ENCODE measurements at regions not wholly inside any gene's neighbourhood (a gene's known extent, or its start where the extent isn't known, plus 50 kb on each side); places are given as distances from the start of the nearest gene placed in this dataset.

DNA sequence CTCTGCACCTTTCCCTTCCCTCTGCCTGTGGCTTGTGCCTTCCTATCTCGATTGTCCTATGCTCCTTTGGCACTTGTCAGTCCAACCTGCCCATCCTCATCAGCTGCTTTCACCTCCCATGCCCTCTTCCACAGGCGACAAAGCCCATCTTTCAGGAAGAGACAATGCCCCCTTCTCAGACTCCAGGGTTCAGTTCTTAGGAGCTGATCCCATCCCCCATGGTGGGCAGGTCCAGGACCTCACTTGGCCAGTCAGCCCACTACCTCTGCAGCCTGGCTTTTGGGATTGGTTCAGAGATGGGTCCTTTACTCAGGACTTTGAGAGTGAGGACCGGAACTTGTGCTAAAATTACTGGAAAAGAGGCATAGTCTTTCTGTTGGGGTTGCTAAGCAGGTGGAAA lies 74.0 kb upstream of the NANOS1 start:
- Histone ChIP-seq H3K9me2 (replicated peaks; ENCODE audit: insufficient read depth, low read length) (no peaks in the 10 kb centered on the region), H3K27ac (ENCODE audit: low read depth, low read length) (no peak overlapping the region), H3K4me3 (ENCODE audit: insufficient read depth, low read length, poor library complexity, severe bottlenecking) (no peak overlapping the region), H3K79me2 (ENCODE audit: insufficient read depth, low read length) (no peaks in the 10 kb centered on the region), H3K9ac (ENCODE audit: low read length) (no peak overlapping the region), H3K4me2 (ENCODE audit: low read depth, low read length, poor library complexity, severe bottlenecking) (no peak overlapping the region), H3K36me3 (ENCODE audit: low read length) (no peaks in the 10 kb centered on the region), H2AFZ (ENCODE audit: low read depth, low read length, severe bottlenecking) (no peak overlapping the region), H3F3A (ENCODE audit: insufficient read depth) (no peaks in the 10 kb centered on the region), H3K9me3 (ENCODE audit: insufficient read depth, low read length) (no peaks in the 10 kb centered on the region), H4K20me1 (ENCODE audit: low read depth, low read length) (no peaks in the 10 kb centered on the region), H3K27me3 (ENCODE audit: low read length) (no peaks in the 10 kb centered on the region)
- no peak for TF ChIP-seq EZH2phosphoT487 (conservative IDR thresholded peaks at IDR 0.05; ENCODE audit: low read length)
- TF ChIP-seq, protein P1, sequence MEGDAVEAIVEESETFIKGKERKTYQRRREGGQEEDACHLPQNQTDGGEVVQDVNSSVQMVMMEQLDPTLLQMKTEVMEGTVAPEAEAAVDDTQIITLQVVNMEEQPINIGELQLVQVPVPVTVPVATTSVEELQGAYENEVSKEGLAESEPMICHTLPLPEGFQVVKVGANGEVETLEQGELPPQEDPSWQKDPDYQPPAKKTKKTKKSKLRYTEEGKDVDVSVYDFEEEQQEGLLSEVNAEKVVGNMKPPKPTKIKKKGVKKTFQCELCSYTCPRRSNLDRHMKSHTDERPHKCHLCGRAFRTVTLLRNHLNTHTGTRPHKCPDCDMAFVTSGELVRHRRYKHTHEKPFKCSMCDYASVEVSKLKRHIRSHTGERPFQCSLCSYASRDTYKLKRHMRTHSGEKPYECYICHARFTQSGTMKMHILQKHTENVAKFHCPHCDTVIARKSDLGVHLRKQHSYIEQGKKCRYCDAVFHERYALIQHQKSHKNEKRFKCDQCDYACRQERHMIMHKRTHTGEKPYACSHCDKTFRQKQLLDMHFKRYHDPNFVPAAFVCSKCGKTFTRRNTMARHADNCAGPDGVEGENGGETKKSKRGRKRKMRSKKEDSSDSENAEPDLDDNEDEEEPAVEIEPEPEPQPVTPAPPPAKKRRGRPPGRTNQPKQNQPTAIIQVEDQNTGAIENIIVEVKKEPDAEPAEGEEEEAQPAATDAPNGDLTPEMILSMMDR (IDR thresholded peaks at IDR 0.05; ENCODE audit: insufficient read depth, low read length, poor library complexity, severe bottlenecking): no peak

DNA sequence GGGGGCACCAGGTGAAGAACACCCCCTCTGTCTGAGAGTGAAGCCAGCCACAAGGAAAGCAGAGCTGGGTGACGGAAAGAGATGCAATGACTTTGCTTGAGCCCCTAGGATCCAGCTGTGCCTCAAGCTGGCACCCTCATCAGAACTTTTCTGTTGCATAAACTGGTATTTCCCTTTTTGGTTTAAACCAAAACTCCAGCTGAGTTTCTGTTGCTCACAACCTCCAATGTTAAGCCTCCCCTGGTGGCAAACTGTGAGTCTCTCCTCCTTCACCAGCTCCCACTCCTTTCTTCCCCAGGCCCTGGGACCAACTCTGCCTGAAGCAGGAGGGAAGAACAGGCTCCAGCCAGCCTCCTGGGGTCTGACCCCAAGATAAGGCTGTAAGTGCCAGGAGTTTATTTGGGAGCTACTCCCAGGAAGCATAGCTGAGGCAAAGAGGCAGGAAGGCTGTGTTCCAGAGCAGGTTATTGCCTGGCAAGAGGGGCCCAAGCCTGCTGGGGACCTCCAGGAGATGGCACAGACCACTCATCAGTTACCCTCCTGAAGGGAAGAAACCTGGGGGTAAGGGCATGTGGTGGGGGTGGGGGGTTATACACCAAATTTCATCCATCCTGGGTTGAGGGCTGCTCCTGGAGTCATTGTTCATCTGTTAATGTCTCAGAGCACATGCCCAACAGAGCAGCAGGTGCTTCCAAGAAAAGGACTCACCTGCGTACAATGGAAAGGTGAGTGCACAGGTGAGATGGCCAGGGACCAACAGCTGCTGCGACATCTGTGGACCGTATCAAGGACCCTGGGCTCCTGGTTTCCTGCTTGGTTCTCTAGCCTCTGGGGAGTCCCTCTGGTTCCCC lies 73.3 kb upstream of the NANOS1 start:
- Histone ChIP-seq H3K27ac (ENCODE audit: low read depth, low read length) (no peak overlapping the region), H3F3A (ENCODE audit: insufficient read depth) (no peaks in the 10 kb centered on the region), H2AFZ (ENCODE audit: low read depth, low read length, severe bottlenecking) (no peak overlapping the region), H3K9ac (ENCODE audit: low read length) (no peak overlapping the region), H3K9me3 (ENCODE audit: insufficient read depth, low read length) (no peaks in the 10 kb centered on the region), H3K4me3 (ENCODE audit: insufficient read depth, low read length, poor library complexity, severe bottlenecking) (no peak overlapping the region), H4K20me1 (ENCODE audit: low read depth, low read length) (no peaks in the 10 kb centered on the region), H3K9me2 (replicated peaks; ENCODE audit: insufficient read depth, low read length) (no peaks in the 10 kb centered on the region), H3K4me2 (ENCODE audit: low read depth, low read length, poor library complexity, severe bottlenecking) (no peak overlapping the region), H3K36me3 (ENCODE audit: low read length) (no peaks in the 10 kb centered on the region), H3K79me2 (ENCODE audit: insufficient read depth, low read length) (no peaks in the 10 kb centered on the region), H3K27me3 (ENCODE audit: low read length) (no peaks in the 10 kb centered on the region)
- TF ChIP-seq EZH2phosphoT487 (conservative IDR thresholded peaks at IDR 0.05; ENCODE audit: low read length): no peak
- TF ChIP-seq, protein P1 (IDR thresholded peaks at IDR 0.05; ENCODE audit: insufficient read depth, low read length, poor library complexity, severe bottlenecking): no peak

DNA sequence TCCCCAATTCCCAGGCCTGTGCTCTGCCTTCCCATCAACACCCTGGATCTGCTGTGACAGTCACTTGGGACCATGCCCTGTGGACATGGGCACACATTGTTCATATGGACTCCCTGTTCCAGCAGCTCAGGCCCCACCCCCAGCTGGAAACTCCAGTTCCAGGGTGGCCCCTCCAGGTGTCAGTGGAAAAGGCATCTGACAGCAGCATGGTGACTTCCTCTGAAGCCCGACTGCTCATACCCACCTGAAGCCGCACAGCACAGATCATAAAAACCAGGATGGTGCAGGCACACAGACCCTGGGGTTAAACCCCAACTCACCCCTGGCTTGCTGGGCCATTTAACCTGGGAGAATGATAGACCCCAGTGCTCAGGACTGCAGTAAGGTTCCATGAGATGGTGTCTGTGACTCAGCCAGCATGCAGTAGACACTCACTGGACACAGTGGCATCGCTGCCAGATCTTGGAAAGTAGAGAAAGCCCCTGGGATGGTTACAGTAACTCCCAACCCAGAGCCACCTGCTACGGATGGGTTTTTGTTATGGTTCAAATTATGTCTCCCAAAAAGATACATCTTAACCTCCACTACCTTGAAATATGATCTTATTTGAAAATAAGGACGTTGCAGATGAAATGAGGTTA lies 72.6 kb upstream of the NANOS1 start:
- Histone ChIP-seq H3K27me3 (ENCODE audit: low read length) (no peaks in the 10 kb centered on the region), H3K36me3 (ENCODE audit: low read length) (no peaks in the 10 kb centered on the region), H3K27ac (ENCODE audit: low read depth, low read length) (no peak overlapping the region), H2AFZ (ENCODE audit: low read depth, low read length, severe bottlenecking) (no peak overlapping the region), H3K4me2 (ENCODE audit: low read depth, low read length, poor library complexity, severe bottlenecking) (no peak overlapping the region), H4K20me1 (ENCODE audit: low read depth, low read length) (no peaks in the 10 kb centered on the region), H3K9me3 (ENCODE audit: insufficient read depth, low read length) (no peaks in the 10 kb centered on the region), H3K9ac (ENCODE audit: low read length) (no peak overlapping the region), H3K9me2 (replicated peaks; ENCODE audit: insufficient read depth, low read length) (no peaks in the 10 kb centered on the region), H3K79me2 (ENCODE audit: insufficient read depth, low read length) (no peaks in the 10 kb centered on the region), H3F3A (ENCODE audit: insufficient read depth) (no peaks in the 10 kb centered on the region), H3K4me3 (ENCODE audit: insufficient read depth, low read length, poor library complexity, severe bottlenecking) (no peak overlapping the region)
- TF ChIP-seq EZH2phosphoT487 (conservative IDR thresholded peaks at IDR 0.05; ENCODE audit: low read length): no peak

DNA sequence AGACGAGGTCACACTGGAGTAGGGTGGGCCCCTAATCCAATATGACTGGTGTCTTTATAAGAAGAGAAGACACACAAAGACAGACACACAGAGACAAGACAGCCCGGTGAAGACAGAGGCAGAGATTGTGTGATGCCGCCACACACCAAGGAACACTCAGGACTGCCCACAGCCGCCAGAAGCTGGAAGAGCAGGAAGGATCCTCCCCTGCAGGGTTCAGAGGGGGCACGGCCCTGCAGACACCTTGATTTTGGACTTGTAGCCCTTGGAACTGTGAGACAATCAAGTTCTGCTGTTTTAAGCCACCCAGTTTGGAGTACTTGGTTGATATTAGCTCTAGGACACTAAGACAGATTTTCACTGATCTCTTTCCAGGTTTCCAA lies 72.1 kb upstream of the NANOS1 start:
- H3K9me3 ChIP-seq (ENCODE audit: insufficient read depth, low read length): no peaks in the 10 kb centered on the region
- H3F3A ChIP-seq (ENCODE audit: insufficient read depth): no peaks in the 10 kb centered on the region
- no peak for TF ChIP-seq EZH2phosphoT487 (conservative IDR thresholded peaks at IDR 0.05; ENCODE audit: low read length)
- TF ChIP-seq, protein P1 (IDR thresholded peaks at IDR 0.05; ENCODE audit: insufficient read depth, low read length, poor library complexity, severe bottlenecking): no peak
- no peak overlapping the region for H3K9ac ChIP-seq (ENCODE audit: low read length)
- H3K36me3 ChIP-seq (ENCODE audit: low read length): no peaks in the 10 kb centered on the region
- no peaks in the 10 kb centered on the region for H3K9me2 ChIP-seq (replicated peaks; ENCODE audit: insufficient read depth, low read length)
- H2AFZ ChIP-seq (ENCODE audit: low read depth, low read length, severe bottlenecking): no peak overlapping the region
- no peak overlapping the region for H3K4me2 ChIP-seq (ENCODE audit: low read depth, low read length, poor library complexity, severe bottlenecking)
- no peak overlapping the region for H3K27ac ChIP-seq (ENCODE audit: low read depth, low read length)
- H3K79me2 ChIP-seq (ENCODE audit: insufficient read depth, low read length): no peaks in the 10 kb centered on the region
- no peaks in the 10 kb centered on the region for H3K27me3 ChIP-seq (ENCODE audit: low read length)
- H3K4me3 ChIP-seq (ENCODE audit: insufficient read depth, low read length, poor library complexity, severe bottlenecking): no peak overlapping the region
- H4K20me1 ChIP-seq (ENCODE audit: low read depth, low read length): no peaks in the 10 kb centered on the region

All from SU-DHL-6 (cell line).